Nephron progenitor cell (in vitro differentiated cells): ENCODE measurements at regions not wholly inside any gene's neighbourhood (a gene's known extent, or its start where the extent isn't known, plus 50 kb on each side); places are given as distances from the start of the nearest gene placed in this dataset.
A peak's percentile ranks its signal among the peaks of the same experiment; 100 is the strongest.

Experiments used
- DNase-seq: peaks from one replicate; pipeline ENCODE4 v3.0.0; 2021
- H3K27ac Mint-ChIP-seq: 2 replicates; pipeline ENCODE4 v1.8.0; 2021; ENCODE audit warnings: mild to moderate bottlenecking, moderate library complexity, mixed read lengths
- H3K27me3 Mint-ChIP-seq: 2 replicates; pipeline ENCODE4 v1.8.0; 2021; ENCODE audit warnings: mild to moderate bottlenecking, low read depth, mixed read lengths; ENCODE audit not compliant: poor library complexity
- H3K36me3 Mint-ChIP-seq: 2 replicates; pipeline ENCODE4 v1.8.0; 2021; ENCODE audit warnings: low read depth, mixed read lengths
- H3K4me1 Mint-ChIP-seq: 2 replicates; pipeline ENCODE4 v1.8.0; 2021; ENCODE audit warnings: mixed read lengths
- H3K4me3 Mint-ChIP-seq: 2 replicates; pipeline ENCODE4 v1.8.0; 2021; ENCODE audit warnings: mild to moderate bottlenecking, moderate library complexity, mixed read lengths
- H3K9me3 Mint-ChIP-seq: 2 replicates; pipeline ENCODE4 v1.8.0; 2021; ENCODE audit warnings: mild to moderate bottlenecking, moderate library complexity, mixed read lengths
- CTCF ChIP-seq: fragments of 200-600 bp; sonication (generic); IDR thresholded peaks from 2 replicates; pipeline ENCODE4 v1.5.0; 2021; ENCODE audit warnings: antibody characterized with exemption

DNA sequence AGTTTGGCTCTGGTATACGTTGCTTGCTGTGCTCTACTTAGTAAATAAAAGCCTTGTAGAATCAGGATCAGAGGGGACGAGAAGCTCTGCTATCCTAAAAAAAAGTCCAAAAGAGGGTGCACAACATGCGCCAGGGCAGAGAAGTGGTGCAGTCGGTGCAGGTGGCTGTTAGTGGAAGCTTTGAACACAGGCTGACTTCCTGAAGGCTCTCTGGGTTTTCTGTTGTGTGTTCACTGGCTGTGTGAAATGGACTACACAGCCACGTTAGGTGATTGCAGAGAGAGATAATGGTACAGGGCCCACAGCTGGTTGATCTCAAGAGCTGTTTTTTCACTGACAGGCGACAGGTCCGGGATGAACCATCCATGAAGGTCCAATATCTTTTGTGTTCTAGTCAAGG lies 167.4 kb downstream of the TMEM167A start:
- Mint-ChIP-seq H3K4me1 (peaks cover 9% of the 10 kb centered on the region), H3K4me3 (no peak overlapping the region), H3K9me3 (no peaks in the 10 kb centered on the region), H3K27me3 (no peaks in the 10 kb centered on the region), H3K36me3 (no peaks in the 10 kb centered on the region), H3K27ac (no peak overlapping the region)
- TF ChIP-seq CTCF, result no peak
- DNase-seq, result no peak

DNA sequence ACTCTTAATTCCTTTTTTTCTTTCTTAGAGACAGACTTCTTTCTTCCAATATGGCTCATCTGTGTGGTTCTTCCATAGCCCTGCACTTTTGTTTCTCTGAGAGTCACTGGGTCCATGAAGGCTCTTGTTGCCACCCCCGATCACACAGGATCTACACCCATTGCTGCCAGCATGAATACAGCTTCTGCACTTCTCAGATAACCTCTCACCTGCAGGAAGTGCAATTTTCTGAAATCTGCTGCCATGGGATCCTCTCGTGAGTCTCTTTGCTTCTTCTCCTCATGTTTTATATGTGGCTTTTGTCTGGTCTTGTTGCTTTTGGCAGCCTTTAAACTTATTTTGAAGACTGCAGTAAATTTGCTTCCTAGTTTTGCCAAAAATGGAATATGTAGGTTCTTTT lies 171.2 kb downstream of the TMEM167A start:
- Mint-ChIP-seq H3K27me3 (no peaks in the 10 kb centered on the region), H3K27ac (no peak overlapping the region), H3K4me1 (peaks cover 9% of the 10 kb centered on the region), H3K4me3 (no peak overlapping the region), H3K36me3 (peaks cover 13% of the 10 kb centered on the region), H3K9me3 (peaks cover 31% of the 10 kb centered on the region)
- TF ChIP-seq CTCF, result no peak
- no peak for DNase-seq

DNA sequence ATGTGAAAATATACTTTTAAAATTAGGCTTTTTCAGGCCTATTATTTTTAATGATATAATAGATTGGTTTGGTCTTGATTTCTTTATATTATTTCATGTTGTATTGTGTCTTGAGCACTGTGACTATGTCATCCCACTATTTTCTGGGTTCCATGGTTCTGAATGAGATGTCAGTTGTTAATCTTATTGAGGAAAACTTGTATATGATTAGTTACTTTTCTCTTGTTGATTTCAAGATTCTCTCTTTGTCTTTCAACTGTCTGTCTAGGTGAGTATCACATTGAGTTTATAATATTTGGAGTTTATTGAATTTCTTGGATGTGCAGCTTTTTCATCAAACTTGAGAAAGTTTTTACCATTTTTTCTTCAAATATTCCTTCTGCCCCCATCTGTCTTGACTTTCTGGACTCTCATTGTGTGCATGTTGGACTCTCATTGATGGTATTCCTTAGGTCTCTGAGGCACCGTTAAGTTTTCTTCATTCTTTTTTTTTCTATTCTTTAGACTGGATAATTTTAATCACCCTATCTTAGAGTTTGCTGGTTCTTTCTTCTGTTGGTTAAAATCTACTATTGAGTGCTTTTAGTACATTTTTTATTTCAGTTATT lies 175.8 kb downstream of the TMEM167A start:
- Mint-ChIP-seq H3K9me3 (peaks cover 60% of the 10 kb centered on the region), H3K27me3 (peaks cover 2% of the 10 kb centered on the region), H3K4me1 (peaks cover 5% of the 10 kb centered on the region), H3K4me3 (no peak overlapping the region), H3K36me3 (peaks cover 31% of the 10 kb centered on the region), H3K27ac (no peak overlapping the region)
- no peak for DNase-seq
- TF ChIP-seq CTCF, result no peak

- Mint-ChIP-seq H3K4me1 (peaks cover 32% of the 10 kb centered on the region), H3K27ac (peak overlapping the region; percentile 59), H3K27me3 (peaks cover 6% of the 10 kb centered on the region), H3K36me3 (peaks cover 14% of the 10 kb centered on the region), H3K4me3 (no peak overlapping the region), H3K9me3 (peaks cover 19% of the 10 kb centered on the region)
- no peak for DNase-seq
- no peak for TF ChIP-seq CTCF
Measured at GRCh38 chr5:82894716-82895115, 182.5 kb downstream of the TMEM167A start.

- no peak overlapping the region for H3K27ac Mint-ChIP-seq
- DNase-seq, result no peak
- peaks cover 7% of the 10 kb centered on the region for H3K36me3 Mint-ChIP-seq
- peaks cover 56% of the 10 kb centered on the region for H3K4me1 Mint-ChIP-seq
- TF ChIP-seq CTCF, result no peak
- H3K9me3 Mint-ChIP-seq, result peaks cover 3% of the 10 kb centered on the region
- H3K27me3 Mint-ChIP-seq, result peaks cover 4% of the 10 kb centered on the region
- H3K4me3 Mint-ChIP-seq, result no peak overlapping the region
Measured at GRCh38 chr5:82889088-82889487, 188.1 kb downstream of the TMEM167A start.

DNA sequence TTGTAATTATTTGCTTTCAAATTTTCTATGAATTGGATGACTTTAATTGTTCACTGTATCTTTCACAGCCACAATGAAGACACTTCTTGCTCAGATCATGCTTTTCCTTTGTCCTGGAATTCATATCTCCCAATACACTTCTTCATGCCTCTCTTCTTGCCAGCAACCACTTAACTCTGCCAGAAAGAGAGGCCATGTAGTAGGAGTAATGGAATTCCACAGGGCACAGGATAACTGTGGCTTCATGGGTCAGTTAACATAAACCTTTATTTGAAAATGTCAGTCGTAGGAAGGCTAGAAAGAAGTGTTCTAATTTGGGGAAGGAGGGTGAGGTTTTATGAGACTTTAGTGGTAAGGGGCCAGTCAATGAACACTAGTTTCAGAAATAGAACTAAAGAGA lies 190.3 kb downstream of the TMEM167A start:
- Mint-ChIP-seq H3K4me3 (no peak overlapping the region), H3K9me3 (peaks cover 24% of the 10 kb centered on the region), H3K36me3 (peaks cover 21% of the 10 kb centered on the region), H3K27me3 (no peaks in the 10 kb centered on the region), H3K27ac (peak overlapping the region; percentile 70), H3K4me1 (peaks cover 49% of the 10 kb centered on the region)
- no peak for TF ChIP-seq CTCF
- no peak for DNase-seq
